Mesothelial cell of epicardium (in vitro differentiated cells): ENCODE measurements at regions not wholly inside any gene's neighbourhood (a gene's known extent, or its start where the extent isn't known, plus 50 kb on each side); places are given as distances from the start of the nearest gene placed in this dataset.
A peak's percentile ranks its signal among the peaks of the same experiment; 100 is the strongest.

ENCODE experiments used
- DNase-seq, 2 experiments: peaks; one replicate each; pipeline ENCODE4 v3.0.0; 2021; ENCODE audit warnings: low spot score in 2 of 2; ENCODE audit not compliant: unreplicated experiment in 2 of 2
- H3K27ac Mint-ChIP-seq: 2 replicates; pipeline ENCODE4 v1.8.0; 2021; ENCODE audit warnings: mixed read lengths
- H3K27me3 Mint-ChIP-seq: 2 replicates; pipeline ENCODE4 v1.8.0; 2021; ENCODE audit warnings: low read depth, mixed read lengths
- H3K36me3 Mint-ChIP-seq: 2 replicates; pipeline ENCODE4 v1.8.0; 2021; ENCODE audit warnings: mixed read lengths
- H3K4me1 Mint-ChIP-seq: 2 replicates; pipeline ENCODE4 v1.8.0; 2021; ENCODE audit warnings: mixed read lengths
- H3K4me3 Mint-ChIP-seq: 2 replicates; pipeline ENCODE4 v1.8.0; 2021; ENCODE audit warnings: mild to moderate bottlenecking, moderate library complexity, mixed read lengths
- H3K9me3 Mint-ChIP-seq: 2 replicates; pipeline ENCODE4 v1.8.0; 2021; ENCODE audit warnings: mixed read lengths
- TF ChIP-seq, protein P1 (sequence below): fragments of 200-600 bp; sonication (generic); IDR thresholded peaks from one replicate; pipeline ENCODE4 v1.5.0; 2021; ENCODE audit warnings: antibody characterized with exemption; ENCODE audit not compliant: unreplicated experiment

DNA sequence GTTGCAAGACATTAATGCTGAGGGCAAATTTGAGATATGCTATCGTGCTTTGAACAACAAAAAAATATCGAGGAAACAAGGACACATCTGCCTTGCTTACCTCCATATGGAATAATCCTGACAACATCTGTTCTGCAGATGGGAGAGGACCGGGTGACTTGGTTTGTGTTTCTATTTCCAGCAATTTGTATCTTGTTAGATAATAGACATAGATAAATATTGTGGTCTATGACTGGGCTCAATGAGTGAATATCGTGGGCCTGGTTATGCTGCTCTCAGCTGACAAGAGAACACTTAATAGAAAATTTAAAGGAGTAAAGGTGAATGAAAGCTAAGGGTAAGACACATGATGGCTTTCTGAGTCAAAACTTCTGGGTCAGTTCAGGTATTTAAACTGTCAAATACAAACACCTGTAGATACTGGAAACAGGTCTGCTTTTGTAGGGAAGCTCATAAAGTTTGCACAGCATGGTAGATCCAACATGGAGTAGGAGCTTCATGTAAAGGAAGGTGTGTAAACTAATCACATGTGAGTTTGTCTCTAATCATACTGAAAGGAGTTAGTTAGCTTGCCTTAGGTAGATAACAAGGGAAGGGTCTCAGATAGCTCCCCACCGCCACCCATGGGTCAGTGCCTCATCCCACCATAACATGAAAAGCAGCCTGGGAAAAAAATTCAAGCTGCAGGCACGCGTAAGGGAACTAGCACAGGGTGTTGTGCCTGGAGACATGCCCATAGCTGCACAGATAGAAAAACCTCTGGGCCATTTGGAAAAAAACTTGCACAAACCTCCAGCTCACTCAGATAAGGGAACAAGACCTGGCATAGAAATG is 904.1 kb upstream of the EPHA5 start:
- Mint-ChIP-seq H3K4me3 (no peak overlapping the region), H3K36me3 (no peaks in the 10 kb centered on the region), H3K9me3 (no peaks in the 10 kb centered on the region), H3K27ac (peak overlapping the region; percentile 94), H3K4me1 (peaks cover 41% of the 10 kb centered on the region), H3K27me3 (no peaks in the 10 kb centered on the region)
- TF ChIP-seq, protein P1, sequence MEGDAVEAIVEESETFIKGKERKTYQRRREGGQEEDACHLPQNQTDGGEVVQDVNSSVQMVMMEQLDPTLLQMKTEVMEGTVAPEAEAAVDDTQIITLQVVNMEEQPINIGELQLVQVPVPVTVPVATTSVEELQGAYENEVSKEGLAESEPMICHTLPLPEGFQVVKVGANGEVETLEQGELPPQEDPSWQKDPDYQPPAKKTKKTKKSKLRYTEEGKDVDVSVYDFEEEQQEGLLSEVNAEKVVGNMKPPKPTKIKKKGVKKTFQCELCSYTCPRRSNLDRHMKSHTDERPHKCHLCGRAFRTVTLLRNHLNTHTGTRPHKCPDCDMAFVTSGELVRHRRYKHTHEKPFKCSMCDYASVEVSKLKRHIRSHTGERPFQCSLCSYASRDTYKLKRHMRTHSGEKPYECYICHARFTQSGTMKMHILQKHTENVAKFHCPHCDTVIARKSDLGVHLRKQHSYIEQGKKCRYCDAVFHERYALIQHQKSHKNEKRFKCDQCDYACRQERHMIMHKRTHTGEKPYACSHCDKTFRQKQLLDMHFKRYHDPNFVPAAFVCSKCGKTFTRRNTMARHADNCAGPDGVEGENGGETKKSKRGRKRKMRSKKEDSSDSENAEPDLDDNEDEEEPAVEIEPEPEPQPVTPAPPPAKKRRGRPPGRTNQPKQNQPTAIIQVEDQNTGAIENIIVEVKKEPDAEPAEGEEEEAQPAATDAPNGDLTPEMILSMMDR, result no peak
- DNase-seq, result no peak

DNA sequence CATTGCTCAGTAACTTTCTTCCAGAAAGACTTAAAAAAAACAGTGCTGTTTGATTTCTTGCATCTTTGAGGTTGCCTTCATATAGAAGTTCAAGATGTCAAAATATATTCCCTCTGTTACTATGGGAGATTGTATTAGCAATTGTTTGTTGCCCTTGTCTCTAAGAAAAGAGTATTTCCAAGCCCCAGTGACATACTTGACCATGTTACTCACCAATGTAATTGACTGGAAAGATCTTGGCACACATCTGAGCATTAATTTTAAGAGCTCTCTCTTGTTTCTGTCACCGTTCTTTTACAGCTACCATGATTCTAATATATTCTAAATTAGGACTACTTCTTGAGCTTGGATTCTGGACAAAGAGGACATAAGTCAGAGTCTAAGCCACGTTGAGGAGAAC is 902.7 kb upstream of the EPHA5 start:
- TF ChIP-seq, protein P1, result no peak
- Mint-ChIP-seq H3K27ac (peak overlapping the region; percentile 94), H3K4me1 (peaks cover 46% of the 10 kb centered on the region)

DNA sequence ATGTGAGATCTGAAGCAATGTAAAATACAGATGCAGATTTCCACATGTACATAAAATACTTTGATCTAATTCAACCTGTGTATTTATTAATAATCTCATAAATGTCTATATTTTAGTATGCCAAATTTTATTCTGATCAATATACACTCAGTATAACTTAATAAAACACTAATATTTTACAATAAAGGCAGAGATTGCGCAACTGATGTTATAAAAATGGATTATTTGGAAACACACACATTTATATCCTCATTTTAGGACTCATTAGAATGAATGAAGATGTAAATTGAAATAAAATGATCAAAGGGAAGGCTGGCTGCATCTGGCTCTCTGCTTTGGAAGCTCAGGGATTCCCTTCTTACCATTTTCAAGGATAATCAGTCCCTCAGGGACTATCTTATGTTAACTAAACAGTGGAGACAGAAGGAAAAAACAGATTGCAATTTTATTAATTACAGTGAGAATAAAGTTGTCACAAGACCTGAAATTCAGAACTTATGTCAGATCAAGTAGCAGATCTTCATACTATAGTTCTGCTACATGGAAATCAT is 900.9 kb upstream of the EPHA5 start:
- Mint-ChIP-seq H3K27ac (no peak overlapping the region), H3K4me1 (peaks cover 55% of the 10 kb centered on the region), H3K27me3 (no peaks in the 10 kb centered on the region), H3K4me3 (no peak overlapping the region), H3K36me3 (no peaks in the 10 kb centered on the region), H3K9me3 (no peaks in the 10 kb centered on the region)
- no peak for DNase-seq
- TF ChIP-seq, protein P1, result no peak

More for the DNA sequence above, 902.7 kb upstream of the EPHA5 start:
- H3K36me3 Mint-ChIP-seq, result no peaks in the 10 kb centered on the region
- no peaks in the 10 kb centered on the region for H3K9me3 Mint-ChIP-seq
- no peaks in the 10 kb centered on the region for H3K27me3 Mint-ChIP-seq
- no peak overlapping the region for H3K4me3 Mint-ChIP-seq
- DNase-seq, result no peak

DNA sequence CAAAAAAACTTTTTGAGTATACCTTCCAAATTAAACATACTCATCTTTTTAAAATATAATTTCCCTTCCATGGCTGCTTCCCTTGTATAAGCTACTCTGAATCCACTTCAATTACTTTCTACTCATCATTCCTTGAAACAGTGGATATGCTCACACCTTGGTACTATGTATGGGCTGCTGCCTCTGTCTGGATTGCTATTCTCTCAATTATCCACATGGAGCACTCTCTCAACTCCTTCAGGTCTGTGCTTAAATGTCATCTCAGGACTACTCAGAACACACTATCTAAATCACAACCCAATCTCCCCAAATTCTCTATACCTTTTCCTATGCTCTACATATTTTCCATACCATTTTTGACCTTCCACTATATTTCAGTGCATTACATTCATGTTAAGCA is 898.9 kb upstream of the EPHA5 start:
- TF ChIP-seq, protein P1, result no peak
- Mint-ChIP-seq H3K4me1 (peaks cover 63% of the 10 kb centered on the region), H3K27ac (peak overlapping the region; percentile 19), H3K4me3 (no peak overlapping the region), H3K36me3 (no peaks in the 10 kb centered on the region), H3K9me3 (no peaks in the 10 kb centered on the region), H3K27me3 (no peaks in the 10 kb centered on the region)
- DNase-seq, result no peak

DNA sequence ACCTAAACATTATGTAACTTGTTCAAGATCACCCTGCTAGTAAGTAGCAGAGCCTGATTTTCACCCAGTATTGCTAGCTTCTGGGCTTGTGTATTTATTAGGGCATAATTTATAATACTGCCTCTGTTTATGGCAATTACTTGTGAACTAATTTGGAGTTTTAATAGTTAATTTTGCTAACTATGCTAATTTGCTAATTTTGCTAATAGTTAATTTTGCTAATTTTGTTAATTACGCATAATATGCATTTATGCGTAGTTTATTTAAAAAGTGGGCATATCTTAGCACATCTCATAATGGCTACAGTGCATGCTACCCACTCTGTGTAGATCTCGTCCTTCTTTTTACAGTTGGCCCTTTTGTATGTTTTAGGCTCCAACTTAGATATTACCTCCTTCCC is 898.1 kb upstream of the EPHA5 start:
- H3K4me3 Mint-ChIP-seq, result no peak overlapping the region
- H3K36me3 Mint-ChIP-seq, result no peaks in the 10 kb centered on the region
- no peak overlapping the region for H3K27ac Mint-ChIP-seq
- H3K4me1 Mint-ChIP-seq, result peaks cover 56% of the 10 kb centered on the region
- DNase-seq, result no peak
- no peaks in the 10 kb centered on the region for H3K9me3 Mint-ChIP-seq
- TF ChIP-seq, protein P1, result no peak
- no peaks in the 10 kb centered on the region for H3K27me3 Mint-ChIP-seq
